ENCODE measurements at regions not wholly inside any gene's neighbourhood (a gene's known extent, or its start where the extent isn't known, plus 50 kb on each side); places are given as distances from the start of the nearest gene placed in this dataset.

DNA sequence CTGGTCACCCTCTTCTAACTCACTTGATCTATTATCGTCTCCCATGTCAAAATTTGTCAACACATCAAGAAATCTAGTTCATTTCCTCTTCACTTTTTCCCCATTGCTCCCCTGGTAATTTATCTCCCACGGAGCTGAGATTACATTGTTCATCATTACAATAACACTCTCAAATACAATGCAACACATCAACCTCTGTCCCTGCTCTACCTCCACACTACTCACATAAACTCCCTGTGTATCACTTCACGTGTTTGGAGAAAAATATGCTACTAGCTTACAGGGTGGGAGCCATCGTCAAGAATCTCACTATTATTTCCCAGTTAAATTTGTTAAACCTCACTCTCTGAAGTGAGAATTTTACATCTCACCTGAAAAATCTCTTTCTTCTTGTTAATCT lies 1006.4 kb downstream of the ARAP2 start:
- TF ChIP-seq, protein P1, sequence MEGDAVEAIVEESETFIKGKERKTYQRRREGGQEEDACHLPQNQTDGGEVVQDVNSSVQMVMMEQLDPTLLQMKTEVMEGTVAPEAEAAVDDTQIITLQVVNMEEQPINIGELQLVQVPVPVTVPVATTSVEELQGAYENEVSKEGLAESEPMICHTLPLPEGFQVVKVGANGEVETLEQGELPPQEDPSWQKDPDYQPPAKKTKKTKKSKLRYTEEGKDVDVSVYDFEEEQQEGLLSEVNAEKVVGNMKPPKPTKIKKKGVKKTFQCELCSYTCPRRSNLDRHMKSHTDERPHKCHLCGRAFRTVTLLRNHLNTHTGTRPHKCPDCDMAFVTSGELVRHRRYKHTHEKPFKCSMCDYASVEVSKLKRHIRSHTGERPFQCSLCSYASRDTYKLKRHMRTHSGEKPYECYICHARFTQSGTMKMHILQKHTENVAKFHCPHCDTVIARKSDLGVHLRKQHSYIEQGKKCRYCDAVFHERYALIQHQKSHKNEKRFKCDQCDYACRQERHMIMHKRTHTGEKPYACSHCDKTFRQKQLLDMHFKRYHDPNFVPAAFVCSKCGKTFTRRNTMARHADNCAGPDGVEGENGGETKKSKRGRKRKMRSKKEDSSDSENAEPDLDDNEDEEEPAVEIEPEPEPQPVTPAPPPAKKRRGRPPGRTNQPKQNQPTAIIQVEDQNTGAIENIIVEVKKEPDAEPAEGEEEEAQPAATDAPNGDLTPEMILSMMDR (IDR thresholded peaks at IDR 0.05), result no peak
- no peak for TF ChIP-seq POLR2A (IDR thresholded peaks at IDR 0.05)
